H1 (cell line): ENCODE measurements at regions not wholly inside any gene's neighbourhood (a gene's known extent, or its start where the extent isn't known, plus 50 kb on each side); places are given as distances from the start of the nearest gene placed in this dataset.

Source experiments
- CTCF ChIA-PET: fragments of 300-600 bp; sonication (Branson Sonifier 250); formaldehyde crosslinking; loops from one replicate; lab custom pipeline; 2021; ENCODE audit not compliant: partially characterized antibody; lab: Charles Lee
- POLR2A ChIA-PET: fragments of 300-600 bp; sonication (Branson Sonifier 250); formaldehyde crosslinking; loops from one replicate; lab custom pipeline; 2021; ENCODE audit warnings: inconsistent platforms; ENCODE audit not compliant: partially characterized antibody; lab: Charles Lee
- DNase-seq, 2 experiments: peaks; one replicate each; pipeline versions ENCODE4 v3.0.0 to v3.0.0-alpha.2; 2010 to 2022; ENCODE audit warnings: low spot score in 2 of 2, low read depth in 1 of 2, mixed read lengths in 1 of 2
- FAIRE-seq: peaks from 2 replicates; lab custom pipeline; 2011; peaks lifted over from hg19 to GRCh38; lab: Jason Lieb, UNC
- H2AFZ ChIP-seq: 2 replicates; pipeline ENCODE4 v1.8.1; 2012; ENCODE audit warnings: low read length, inconsistent platforms
- H2AK5ac ChIP-seq: 2 replicates; pipeline ENCODE4 v1.6.1; 2013; ENCODE audit warnings: low read depth, low read length
- H2BK120ac ChIP-seq: replicated peaks from 2 replicates; pipeline ENCODE3; 2013; ENCODE audit warnings: low read depth, low read length, inconsistent platforms
- H2BK12ac ChIP-seq: 2 replicates; pipeline ENCODE4 v1.6.1; 2013; ENCODE audit warnings: low read depth, low read length
- H2BK15ac ChIP-seq: 2 replicates; pipeline ENCODE4 v1.6.1; 2013; ENCODE audit warnings: low read length
- H2BK20ac ChIP-seq: 2 replicates; pipeline ENCODE4 v1.6.1; 2013; ENCODE audit warnings: low read length
- H2BK5ac ChIP-seq: 2 replicates; pipeline ENCODE4 v1.6.1; 2013; ENCODE audit warnings: low read depth, low read length
- H3K14ac ChIP-seq: 2 replicates; pipeline ENCODE4 v1.6.1; 2013; ENCODE audit warnings: inconsistent platforms; ENCODE audit not compliant: insufficient read length
- H3K18ac ChIP-seq: 2 replicates; pipeline ENCODE4 v1.6.1; 2013; ENCODE audit warnings: low read length; ENCODE audit errors: extremely low read depth
- H3K23ac ChIP-seq: 2 replicates; pipeline ENCODE4 v1.6.1; 2013; ENCODE audit warnings: inconsistent platforms; ENCODE audit not compliant: insufficient read length
- H3K23me2 ChIP-seq: 2 replicates; pipeline ENCODE4 v1.6.1; 2013; ENCODE audit warnings: low read depth, low read length
- H3K27ac ChIP-seq: 2 replicates; pipeline ENCODE4 v1.6.1; 2011; ENCODE audit warnings: low read depth, low read length, inconsistent platforms
- H3K27me3 ChIP-seq, 4 experiments: replicated peaks in 1 of 4; 1 replicate in 1 of 4; 2 replicates in 3 of 4; pipeline versions ENCODE4 v1.6.1 to v1.8.1; 2011 to 2013; ENCODE audit warnings: low read length in 3 of 4, mild to moderate bottlenecking in 3 of 4, inconsistent platforms in 2 of 4, mixed read lengths in 2 of 4, moderate library complexity in 1 of 4; ENCODE audit not compliant: control insufficient read depth in 3 of 4, insufficient read depth in 3 of 4; ENCODE audit errors: extremely low read depth in 1 of 4
- H3K36me3 ChIP-seq, 4 experiments: 2 replicates each; pipeline versions ENCODE4 v1.6.1 to v1.8.1; 2011 to 2013; ENCODE audit warnings: mild to moderate bottlenecking in 4 of 4, low read length in 3 of 4, moderate library complexity in 2 of 4, control low read depth in 1 of 4, inconsistent platforms in 1 of 4; ENCODE audit not compliant: insufficient read depth in 4 of 4, control insufficient read depth in 2 of 4
- H3K4ac ChIP-seq: replicated peaks from 2 replicates; pipeline ENCODE3; 2013; ENCODE audit warnings: low read length, low read depth, mixed read lengths, inconsistent platforms; ENCODE audit not compliant: insufficient read length
- H3K4me1 ChIP-seq, 4 experiments: replicated peaks in 1 of 4; 1 replicate in 1 of 4; 2 replicates in 3 of 4; pipeline versions ENCODE4 v1.6.1 to v1.8.1; 2011 to 2013; ENCODE audit warnings: low read length in 3 of 4, inconsistent platforms in 2 of 4, mixed read lengths in 1 of 4; ENCODE audit not compliant: insufficient read depth in 4 of 4, control insufficient read depth in 3 of 4
- H3K4me2 ChIP-seq, 2 experiments: 2 replicates each; pipeline versions ENCODE4 v1.6.1 to v1.8.1; 2011 to 2013; ENCODE audit warnings: low read depth in 2 of 2, low read length in 2 of 2, control low read depth in 1 of 2, inconsistent platforms in 1 of 2, mild to moderate bottlenecking in 1 of 2; ENCODE audit not compliant: insufficient read depth in 1 of 2
- H3K4me3 ChIP-seq, 4 experiments: fragments of 200-600, 300-600 bp in 1 of 4; sonication (generic), shearing (Covaris generic), sonication (Bioruptor Twin) in 1 of 4; 2 replicates each; pipeline versions ENCODE4 v1.5.1 to v1.8.1; 2011 to 2016; ENCODE audit warnings: low read length in 4 of 4, low read depth in 3 of 4, control low read depth in 2 of 4, inconsistent platforms in 2 of 4, mild to moderate bottlenecking in 2 of 4, mixed read lengths in 1 of 4, moderate library complexity in 1 of 4; ENCODE audit not compliant: insufficient read depth in 2 of 4; ENCODE audit errors: extremely low read depth in 1 of 4
- H3K56ac ChIP-seq: replicated peaks from 2 replicates; pipeline ENCODE3; 2013; ENCODE audit warnings: low read depth, mild to moderate bottlenecking, mixed read lengths, low read length, inconsistent platforms; ENCODE audit not compliant: insufficient read length
- H3K79me1 ChIP-seq: 2 replicates; pipeline ENCODE4 v1.6.1; 2013; ENCODE audit warnings: low read depth, low read length, control low read depth
- H3K79me2 ChIP-seq, 2 experiments: 2 replicates each; pipeline versions ENCODE4 v1.6.1 to v1.8.1; 2012 to 2013; ENCODE audit warnings: low read length in 2 of 2, mild to moderate bottlenecking in 2 of 2, inconsistent platforms in 1 of 2; ENCODE audit not compliant: insufficient read depth in 2 of 2, control insufficient read depth in 1 of 2
- H3K9ac ChIP-seq, 4 experiments: replicated peaks in 1 of 4; 1 replicate in 1 of 4; 2 replicates in 3 of 4; pipeline versions ENCODE4 v1.6.1 to v1.8.1; 2011 to 2013; ENCODE audit warnings: low read depth in 3 of 4, low read length in 3 of 4, control low read depth in 2 of 4, mild to moderate bottlenecking in 2 of 4, moderate library complexity in 2 of 4, inconsistent platforms in 1 of 4; ENCODE audit errors: extremely low read depth in 1 of 4
- H3K9me3 ChIP-seq, 2 experiments: 2 replicates each; pipeline versions ENCODE4 v1.6.1 to v1.8.1; 2012 to 2013; ENCODE audit warnings: mild to moderate bottlenecking in 2 of 2, moderate library complexity in 2 of 2, control low read depth in 1 of 2, inconsistent platforms in 1 of 2, low read depth in 1 of 2, low read length in 1 of 2, mixed read lengths in 1 of 2; ENCODE audit not compliant: insufficient read depth in 2 of 2
- H4K20me1 ChIP-seq, 2 experiments: replicated peaks in 1 of 2; 2 replicates each; pipeline versions ENCODE3 to v1.8.1; 2011 to 2013; ENCODE audit warnings: inconsistent platforms in 2 of 2, low read length in 2 of 2, mild to moderate bottlenecking in 1 of 2; ENCODE audit not compliant: insufficient read depth in 2 of 2, control insufficient read depth in 1 of 2
- H4K5ac ChIP-seq: 2 replicates; pipeline ENCODE4 v1.6.1; 2013; ENCODE audit warnings: low read length, low read depth, mixed read lengths, inconsistent platforms; ENCODE audit not compliant: insufficient read length
- H4K8ac ChIP-seq: 2 replicates; pipeline ENCODE4 v1.8.0; 2013; ENCODE audit warnings: mild to moderate bottlenecking, moderate library complexity, low read length, inconsistent platforms; ENCODE audit not compliant: insufficient read depth; ENCODE audit errors: extremely low read depth
- H4K91ac ChIP-seq: replicated peaks from 2 replicates; pipeline ENCODE3; 2013; ENCODE audit warnings: low read length, mixed read lengths, inconsistent platforms; ENCODE audit not compliant: insufficient read length
- ATF3 ChIP-seq: IDR thresholded peaks from 2 replicates; pipeline ENCODE4 v1.6.1; 2011; ENCODE audit warnings: low read depth, mild to moderate bottlenecking, low read length; ENCODE audit not compliant: insufficient read depth
- CHD2 ChIP-seq: IDR thresholded peaks from 2 replicates; pipeline ENCODE4 v1.6.1; 2012; ENCODE audit warnings: low read length, improper control_type of control experiment
- HDAC6 ChIP-seq: IDR thresholded peaks from one replicate; pipeline ENCODE4 v1.7.1; 2012; ENCODE audit warnings: low read depth, mild to moderate bottlenecking, inconsistent platforms, low read length, moderate library complexity
- MAFK ChIP-seq: IDR thresholded peaks from 2 replicates; pipeline ENCODE4 v1.6.1; 2012; ENCODE audit warnings: low read depth, mild to moderate bottlenecking, improper control_type of control experiment, low read length
- RNF2 ChIP-seq: fragments of 200-900, 300-1000 bp; sonication (generic); IDR thresholded peaks from 2 replicates; pipeline ENCODE4 v1.7.1; 2016; ENCODE audit warnings: borderline replicate concordance, low read depth, mild to moderate bottlenecking, antibody characterized with exemption, low read length; ENCODE audit not compliant: poor library complexity, severe bottlenecking; ENCODE audit errors: missing control alignments
- SIRT6 ChIP-seq: IDR thresholded peaks from one replicate; pipeline ENCODE4 v1.7.1; 2012; ENCODE audit warnings: low read length, inconsistent platforms
- SIX5 ChIP-seq: IDR thresholded peaks from 2 replicates; pipeline ENCODE4 v1.6.1; 2011; ENCODE audit warnings: mild to moderate bottlenecking, low read depth, low read length
- SP2 ChIP-seq: IDR thresholded peaks from 2 replicates; pipeline ENCODE4 v1.6.1; 2012; ENCODE audit warnings: mild to moderate bottlenecking, low read length, inconsistent platforms
- SRF ChIP-seq: IDR thresholded peaks from 2 replicates; pipeline ENCODE4 v1.6.1; 2011; ENCODE audit warnings: mild to moderate bottlenecking, low read depth, low read length, moderate library complexity
- USF2 ChIP-seq: IDR thresholded peaks from 2 replicates; pipeline ENCODE4 v1.6.1; 2011; ENCODE audit warnings: low read length, improper control_type of control experiment

- Histone ChIP-seq H3K4me3 (no peak overlapping the region), H4K8ac (no peak overlapping the region), H2BK20ac (no peak overlapping the region), H3K9me3 (no peaks in the 10 kb centered on the region), H3K4ac (no peak overlapping the region), H3K79me2 (peaks cover 0 to 48% of the 10 kb centered on the region in 2 experiments; a peak in 2 of 4 replicates), H2AFZ (no peak overlapping the region), H2BK5ac (no peak overlapping the region), H3K18ac (no peak overlapping the region), H3K27ac (no peak overlapping the region), H3K4me2 (no peak overlapping the region), H3K23ac (no peak overlapping the region), H2BK120ac (no peak overlapping the region), H3K56ac (no peak overlapping the region), H4K5ac (no peak overlapping the region), H3K14ac (no peak overlapping the region), H2BK15ac (no peak overlapping the region), H3K23me2 (no peaks in the 10 kb centered on the region), H2BK12ac (no peak overlapping the region), H3K36me3 (peaks cover 0 to 8% (median 1%) of the 10 kb centered on the region in 4 experiments; a peak in 2 of 8 replicates), H3K27me3 (no peaks in the 10 kb centered on the region), H2AK5ac (no peak overlapping the region), H4K20me1 (no peaks in the 10 kb centered on the region), H4K91ac (no peak overlapping the region), H3K9ac (no peak overlapping the region), H3K79me1 (no peaks in the 10 kb centered on the region), H3K4me1 (no peaks in the 10 kb centered on the region)
- TF ChIP-seq SIX5: no peak
- TF ChIP-seq SP2: no peak
- no peak for TF ChIP-seq USF2
- TF ChIP-seq SRF: no peak
- no peak for TF ChIP-seq HDAC6
- TF ChIP-seq MAFK: no peak
- TF ChIP-seq CHD2: no peak
- no peak for TF ChIP-seq ATF3
- TF ChIP-seq RNF2: no peak
- no peak for TF ChIP-seq SIRT6
- CTCF ChIA-PET: no interaction called here
- FAIRE-seq (no peak), DNase-seq (no peak)
- POLR2A ChIA-PET: no interaction called here
Measured at GRCh38 chrX:73987166-73987565, 134.7 kb upstream of the XIST start.
